K562 (cell line): ENCODE measurements at regions not wholly inside any gene's neighbourhood (a gene's known extent, or its start where the extent isn't known, plus 50 kb on each side); places are given as distances from the start of the nearest gene placed in this dataset.

Source experiments
- ATAC-seq: fragments of 200-7000 bp; cut with Tn5 transposase; 3 replicates; pipeline ENCODE4 v1.9.1; 2020; ENCODE audit warnings: moderate library complexity
- BruUV-seq: library from RNA; stranded (reverse); fragments of 400-500 nt; replicated peaks from 2 replicates; lab custom pipeline; 2021; lab: Mats Ljungman, UMichigan
- CTCF ChIA-PET: fragments of 300-600 bp; formaldehyde crosslinking; extraction: SDS; loops from one replicate; lab custom pipeline; 2021; ENCODE audit warnings: low intra/inter-chr PET ratio; lab: Yijun Ruan, JAX
- POLR2A ChIA-PET: fragments of 300-600, 350-650 bp; sonication (Branson Sonifier 250); formaldehyde crosslinking; extraction: SDS; loops from one replicate; lab custom pipeline; 2021; ENCODE audit warnings: antibody characterized with exemption, inconsistent platforms; lab: Yijun Ruan, JAX
- DNase-seq, 4 experiments: peaks; one replicate each; pipeline versions ENCODE4 v3.0.0 to v3.0.0-alpha.2; 2011 to 2018; ENCODE audit warnings: low spot score in 3 of 4, mixed read lengths in 3 of 4; ENCODE audit errors: extremely low read depth in 1 of 4
- FAIRE-seq: peaks from 2 replicates; lab custom pipeline; 2011; peaks lifted over from hg19 to GRCh38; lab: Jason Lieb, UNC
- H2AFZ ChIP-seq: 2 replicates; pipeline ENCODE4 v1.6.0; 2011; ENCODE audit warnings: low read depth, low read length, control low read depth, inconsistent platforms
- H3K27ac ChIP-seq: fragments of 200-600 bp; 3 replicates; pipeline ENCODE4 v1.8.0; 2011; ENCODE audit warnings: low read depth, mild to moderate bottlenecking, control low read depth, inconsistent platforms, low read length, moderate library complexity, mixed read lengths; ENCODE audit errors: extremely low read depth
- H3K27me3 ChIP-seq, 2 experiments: fragments of 300-600 bp in 1 of 2; 2 replicates in 1 of 2; 3 replicates in 1 of 2; pipeline versions ENCODE4 v1.6.0 to v1.8.0; 2011; ENCODE audit warnings: inconsistent platforms in 2 of 2, low read length in 2 of 2, mild to moderate bottlenecking in 1 of 2, mixed read lengths in 1 of 2, moderate library complexity in 1 of 2; ENCODE audit not compliant: control insufficient read depth in 2 of 2, insufficient read depth in 2 of 2
- H3K36me3 ChIP-seq: fragments of 300-600 bp; 3 replicates; pipeline ENCODE4 v1.8.0; 2011; ENCODE audit warnings: mild to moderate bottlenecking, low read length, inconsistent platforms; ENCODE audit not compliant: control insufficient read depth, insufficient read depth
- H3K4me1 ChIP-seq, 2 experiments: fragments of 200-600 bp in 1 of 2; replicated peaks in 1 of 2; 2 replicates in 1 of 2; 3 replicates in 1 of 2; pipeline versions ENCODE4 v1.5.1 to v1.8.0; 2011; ENCODE audit warnings: inconsistent platforms in 2 of 2, low read length in 2 of 2, mild to moderate bottlenecking in 1 of 2, mixed read lengths in 1 of 2, moderate library complexity in 1 of 2; ENCODE audit not compliant: control insufficient read depth in 2 of 2, insufficient read depth in 2 of 2
- H3K4me2 ChIP-seq: 2 replicates; pipeline ENCODE4 v1.6.1; 2011; ENCODE audit warnings: low read length, control low read depth, inconsistent platforms, mixed read lengths; ENCODE audit not compliant: insufficient read depth
- H3K4me3 ChIP-seq: fragments of 200-600 bp; sonication (generic), shearing (Covaris generic); 2 replicates; pipeline ENCODE4 v1.5.1; 2016; ENCODE audit warnings: control low read depth, inconsistent platforms
- H3K79me2 ChIP-seq: fragments of 200-600 bp; 3 replicates; pipeline ENCODE4 v1.8.0; 2011; ENCODE audit warnings: low read length, inconsistent platforms; ENCODE audit not compliant: control insufficient read depth, insufficient read depth
- H3K9ac ChIP-seq, 2 experiments: 2 replicates each; pipeline versions ENCODE4 v1.6.0 to v1.6.1; 2011; ENCODE audit warnings: low read depth in 2 of 2, low read length in 2 of 2, control low read depth in 1 of 2, inconsistent platforms in 1 of 2, mild to moderate bottlenecking in 1 of 2, mixed read lengths in 1 of 2; ENCODE audit not compliant: insufficient read depth in 1 of 2
- H3K9me1 ChIP-seq: one replicate; pipeline ENCODE4 v1.6.0; 2011; ENCODE audit warnings: inconsistent platforms, mild to moderate bottlenecking, low read length, moderate library complexity; ENCODE audit not compliant: control insufficient read depth, insufficient read depth
- H3K9me3 ChIP-seq: replicated peaks from 2 replicates; pipeline ENCODE4 v1.5.1; 2011; ENCODE audit warnings: low read depth, low read length, inconsistent platforms; ENCODE audit not compliant: control insufficient read depth, insufficient read depth
- H4K20me1 ChIP-seq: replicated peaks from 2 replicates; pipeline ENCODE4 v1.6.1; 2011; ENCODE audit warnings: low read length, inconsistent platforms, mixed read lengths; ENCODE audit not compliant: control insufficient read depth, insufficient read depth
- ARID1B ChIP-seq: fragments of 450-650 bp; IDR thresholded peaks from 2 replicates; pipeline ENCODE4 v1.6.1; 2016; ENCODE audit warnings: antibody characterized with exemption, mild to moderate bottlenecking, inconsistent platforms
- CBX1 ChIP-seq: sonication (generic); IDR thresholded peaks from 2 replicates; pipeline ENCODE4 v1.6.1; 2016; ENCODE audit warnings: antibody characterized with exemption, low read depth, mild to moderate bottlenecking
- HNRNPL ChIP-seq: fragments of 200-400 bp; formaldehyde crosslinking; IDR thresholded peaks from 2 replicates; pipeline ENCODE4 v1.6.1; 2017; ENCODE audit warnings: low read depth, mild to moderate bottlenecking, low read length
- MIER1 ChIP-seq: fragments of 450-650 bp; IDR thresholded peaks from 2 replicates; pipeline ENCODE4 v1.6.1; 2016; ENCODE audit warnings: antibody characterized with exemption, mild to moderate bottlenecking, low read depth
- MNT ChIP-seq, 2 experiments: fragments of 450-650 bp; conservative IDR thresholded peaks; 2 replicates each; pipeline ENCODE4 v1.6.1; 2017; ENCODE audit warnings: mild to moderate bottlenecking in 2 of 2, moderate library complexity in 2 of 2
- NFE2L1 ChIP-seq: fragments of 450-650 bp; IDR thresholded peaks from 2 replicates; pipeline ENCODE4 v1.6.1; 2016; ENCODE audit warnings: missing genetic modification characterization, low read depth, mild to moderate bottlenecking, missing compliant biosample characterization, moderate library complexity, borderline replicate concordance
- SMARCA4 ChIP-seq: fragments of 450-650 bp; IDR thresholded peaks from 2 replicates; pipeline ENCODE4 v1.6.1; 2016
- THAP7 ChIP-seq: fragments of 250-450 bp; sonication (Bioruptor Pico); IDR thresholded peaks from 2 replicates; pipeline ENCODE4 v1.5.0; 2021
- TRIM28 ChIP-seq: fragments of 450-650 bp; IDR thresholded peaks from 2 replicates; pipeline ENCODE4 v1.6.1; 2017
- ZNF609 ChIP-seq: sonication (generic); formaldehyde crosslinking; IDR thresholded peaks from 2 replicates; pipeline ENCODE4 v1.8.1; 2023; ENCODE audit warnings: missing genetic modification reagents, mild to moderate bottlenecking, borderline replicate concordance
- WGBS: fragments of 100-300 bp; shearing (Covaris generic); methylation state at CpG from one replicate; pipeline ENCODE4 v1.1.6; 2016; ENCODE audit warnings: low coverage, mixed read lengths; ENCODE audit not compliant: insufficient coverage; ENCODE audit errors: missing lambda C conversion rate; 5-methylcytosine and 5-hydroxymethylcytosine counted together
- in situ Hi-C: fragments of 300-500 bp; cut with MboI; formaldehyde crosslinking; loops from 4 replicates; pipeline ENCODE4 v1.15.0; 2018; ENCODE audit warnings: inconsistent platforms, mixed read lengths
- intact Hi-C: fragments of 100-400 bp; cut with micrococcal nuclease; formaldehyde crosslinking; loops from 2 replicates; pipeline ENCODE4 v1.14.2; 2022

- Histone ChIP-seq H3K4me3 (no peak overlapping the region), H3K27ac (no peak overlapping the region), H2AFZ (no peak overlapping the region), H3K79me2 (no peaks in the 10 kb centered on the region), H3K9me3 (no peaks in the 10 kb centered on the region), H4K20me1 (no peaks in the 10 kb centered on the region), H3K4me1 (no peaks in the 10 kb centered on the region), H3K4me2 (no peak overlapping the region), H3K9ac (no peak overlapping the region), H3K9me1 (no peaks in the 10 kb centered on the region), H3K36me3 (no peaks in the 10 kb centered on the region), H3K27me3 (no peaks in the 10 kb centered on the region)
- in situ Hi-C loops = no loop called here
- no peak for TF ChIP-seq MIER1
- TF ChIP-seq MNT (conservative IDR thresholded peaks at IDR 0.05) = no peak
- TF ChIP-seq CBX1 = no peak
- DNase-seq (no peak), FAIRE-seq (no peak), ATAC-seq (no peak)
- 0% methylated on average over 4 of the region's 4 CpGs for WGBS
- BruUV-seq = no TSS peak
- ChIA-PET CTCF (no interaction called here), POLR2A (no interaction called here)
- intact Hi-C loops = no loop called here
These were observed 310.5 kb downstream of the GPAM start for GRCh38 chr10:111873041-111873440.

- intact Hi-C loops = no loop called here
- TF ChIP-seq TRIM28 (no peak), THAP7 (CRISPR knock-in tag) (no peak), ARID1B (no peak), ZNF609 (CRISPR knock-in tag) (no peak), SMARCA4 (no peak), HNRNPL (no peak), NFE2L1 (no peak)
These were observed 309.9 kb downstream of the GPAM start for GRCh38 chr10:111873621-111874135.

More at GRCh38 chr10:111873621-111874135, 309.9 kb downstream of the GPAM start:
- no peak for FAIRE-seq
- Histone ChIP-seq H3K9ac (no peak overlapping the region), H3K9me1 (no peaks in the 10 kb centered on the region), H3K27me3 (no peaks in the 10 kb centered on the region), H3K4me2 (no peak overlapping the region), H2AFZ (no peak overlapping the region), H3K36me3 (no peaks in the 10 kb centered on the region), H3K27ac (no peak overlapping the region), H3K79me2 (no peaks in the 10 kb centered on the region), H3K9me3 (no peaks in the 10 kb centered on the region), H4K20me1 (no peaks in the 10 kb centered on the region), H3K4me3 (no peak overlapping the region), H3K4me1 (no peaks in the 10 kb centered on the region)
- ChIA-PET POLR2A (no interaction called here), CTCF (no interaction called here)
- 0% methylated on average over 7 of the region's 7 CpGs for whole genome bisulfite sequencing
- DNase-seq = no peak
- in situ Hi-C loops = no loop called here
- no TSS peak for BruUV-seq
- ATAC-seq = no peak
